HG02623 (cell line): ENCODE measurements at regions not wholly inside any gene's neighbourhood (a gene's known extent, or its start where the extent isn't known, plus 50 kb on each side); places are given as distances from the start of the nearest gene placed in this dataset.
"Not testable (repeated sequence)": the region's sequence is repeated elsewhere in the genome, so short reads cannot be mapped to it uniquely, and the experiment has no call there.

Source experiments
- ATAC-seq: cut with Tn5 transposase; IDR thresholded peaks from one replicate; pipeline ENCODE4 v1.9.1; 2021; ENCODE audit warnings: moderate library complexity; ENCODE audit not compliant: unreplicated experiment

- ATAC-seq, result not testable (repeated sequence)
Measured at GRCh38 chrX:124181515-124181914, 150.9 kb upstream of the TEX13D start.

- ATAC-seq, result no peak
Measured at GRCh38 chrX:124190440-124190839, 142.0 kb upstream of the TEX13D start.

GRCh38 chrX:124194199-124194598, 138.3 kb upstream of the TEX13D start:
- no peak for ATAC-seq

- no peak for ATAC-seq
Measured at GRCh38 chrX:124194901-124195300, 137.6 kb upstream of the TEX13D start.

- ATAC-seq, result no peak
Measured at GRCh38 chrX:124203311-124203710, 129.1 kb upstream of the TEX13D start.

GRCh38 chrX:124208660-124209059, 123.8 kb upstream of the TEX13D start:
- ATAC-seq, result no peak

- no peak for ATAC-seq
Measured at GRCh38 chrX:124209792-124210576, 122.5 kb upstream of the TEX13D start.

GRCh38 chrX:124211312-124211942, 121.0 kb upstream of the TEX13D start:
- peak; percentile 83 for ATAC-seq

- no peak for ATAC-seq
Measured at GRCh38 chrX:124212622-124213021, 119.8 kb upstream of the TEX13D start.

- no peak for ATAC-seq
Measured at GRCh38 chrX:124215786-124216185, 116.7 kb upstream of the TEX13D start.

- ATAC-seq, result no peak
Measured at GRCh38 chrX:124216396-124217115, 115.9 kb upstream of the TEX13D start.

GRCh38 chrX:124217304-124218251, 114.9 kb upstream of the TEX13D start:
- ATAC-seq, result peak; percentile 65

GRCh38 chrX:124223524-124223923, 108.9 kb upstream of the TEX13D start:
- ATAC-seq, result no peak

- ATAC-seq, result no peak
Measured at GRCh38 chrX:124224528-124224927, 107.9 kb upstream of the TEX13D start.

GRCh38 chrX:124226129-124226528, 106.3 kb upstream of the TEX13D start:
- ATAC-seq, result no peak

GRCh38 chrX:124228849-124229248, 103.6 kb upstream of the TEX13D start:
- no peak for ATAC-seq

- no peak for ATAC-seq
Measured at GRCh38 chrX:124229374-124229773, 103.1 kb upstream of the TEX13D start.

GRCh38 chrX:124230655-124231450, 101.6 kb upstream of the TEX13D start:
- ATAC-seq, result no peak

- ATAC-seq, result no peak
Measured at GRCh38 chrX:124231451-124231759, 101.1 kb upstream of the TEX13D start.
